HCT116 (cell line): ENCODE measurements at regions not wholly inside any gene's neighbourhood (a gene's known extent, or its start where the extent isn't known, plus 50 kb on each side); places are given as distances from the start of the nearest gene placed in this dataset.
"Not testable (repeated sequence)": the region's sequence is repeated elsewhere in the genome, so short reads cannot be mapped to it uniquely, and the experiment has no call there.

Experiments
- ATAC-seq: fragments of 200-7000 bp; cut with Tn5 transposase; 2 replicates; pipeline ENCODE4 v1.9.1; 2020; ENCODE audit warnings: mild to moderate bottlenecking, moderate library complexity
- BruUV-seq: library from RNA; stranded (reverse); fragments of 400-500 nt; replicated peaks from 2 replicates; lab custom pipeline; 2021; lab: Mats Ljungman, UMichigan
- CTCF ChIA-PET: fragments of 300-600 bp; sonication (Branson Sonifier 250); formaldehyde crosslinking; loops from one replicate; lab custom pipeline; 2021; ENCODE audit warnings: antibody characterized with exemption; lab: Charles Lee
- POLR2A ChIA-PET: fragments of 300-600, 350-600 bp; sonication (Branson Sonifier 250); formaldehyde crosslinking; loops from one replicate; lab custom pipeline; 2021; ENCODE audit warnings: antibody characterized with exemption; lab: Charles Lee
- RAD21 ChIA-PET, 2 experiments: fragments of 300-600 bp; sonication (Branson Sonifier 250); formaldehyde crosslinking; loops; one replicate each; lab custom pipeline; 2023; ENCODE audit warnings: low total read pairs in 2 of 2; ENCODE audit not compliant: uncharacterized antibody in 2 of 2, unreplicated experiment in 2 of 2, low non-redundant PET in 1 of 2; lab: Charles Lee
- DNase-seq: peaks from one replicate; pipeline ENCODE4 v3.0.0-alpha.2; 2010; ENCODE audit warnings: low read depth, low spot score
- H2AFZ ChIP-seq: fragments of 200-600 bp; shearing (Covaris generic), sonication (generic); 2 replicates; pipeline ENCODE4 v1.6.1; 2017; ENCODE audit warnings: low read depth, mixed run types, mixed read lengths, antibody characterized with exemption, low read length; ENCODE audit not compliant: poor library complexity, severe bottlenecking
- H3K27ac ChIP-seq: 2 replicates; pipeline ENCODE4 v1.5.1; 2012; ENCODE audit warnings: low read depth, low read length
- H3K27me3 ChIP-seq: fragments of 200-600 bp; sonication (generic); 2 replicates; pipeline ENCODE4 v1.6.1; 2016; ENCODE audit warnings: mixed run types, low read length, mixed read lengths; ENCODE audit not compliant: insufficient read depth
- H3K36me3 ChIP-seq, 2 experiments: fragments of 200-500 bp in 1 of 2; fragments of 200-600 bp in 1 of 2; sonication (Bioruptor generic) in 1 of 2; sonication (generic) in 1 of 2; 2 replicates each; pipeline versions ENCODE4 v1.5.1 to v1.6.1; 2014 to 2016; ENCODE audit warnings: low read length in 2 of 2, inconsistent platforms in 1 of 2, mixed read lengths in 1 of 2, mixed run types in 1 of 2; ENCODE audit not compliant: insufficient read depth in 2 of 2, control insufficient read depth in 1 of 2
- H3K4me1 ChIP-seq, 2 experiments: fragments of 200-600 bp in 1 of 2; sonication (generic) in 1 of 2; 2 replicates each; pipeline versions ENCODE4 v1.5.1 to v1.6.1; 2012 to 2017; ENCODE audit warnings: low read length in 2 of 2, inconsistent platforms in 1 of 2, mild to moderate bottlenecking in 1 of 2, mixed read lengths in 1 of 2, mixed run types in 1 of 2, moderate library complexity in 1 of 2; ENCODE audit not compliant: insufficient read depth in 2 of 2, control insufficient read depth in 1 of 2
- H3K4me2 ChIP-seq: fragments of 200-600 bp; sonication (generic); 2 replicates; pipeline ENCODE4 v1.6.1; 2017; ENCODE audit warnings: mixed run types, low read length, mixed read lengths
- H3K4me3 ChIP-seq, 2 experiments: fragments of 200-600 bp in 1 of 2; sonication (generic) in 1 of 2; replicated peaks in 1 of 2; 2 replicates each; pipeline ENCODE4 v1.5.1; 2011 to 2016; ENCODE audit warnings: low read length in 2 of 2, control low read depth in 1 of 2, low read depth in 1 of 2, mild to moderate bottlenecking in 1 of 2, mixed read lengths in 1 of 2, mixed run types in 1 of 2
- H3K79me2 ChIP-seq: fragments of 200-600 bp; sonication (generic); 2 replicates; pipeline ENCODE4 v1.6.1; 2017; ENCODE audit warnings: mild to moderate bottlenecking, mixed run types, low read length, moderate library complexity, mixed read lengths; ENCODE audit not compliant: insufficient read depth
- H3K9ac ChIP-seq: fragments of 200-600 bp; sonication (generic); 2 replicates; pipeline ENCODE4 v1.6.1; 2016; ENCODE audit warnings: low read length, mixed read lengths
- H3K9me2 ChIP-seq: fragments of 200-600 bp; sonication (generic), shearing (Covaris generic); 2 replicates; pipeline ENCODE4 v1.6.1; 2017; ENCODE audit warnings: mixed run types, mild to moderate bottlenecking, moderate library complexity; ENCODE audit not compliant: insufficient read depth
- H3K9me3 ChIP-seq, 2 experiments: fragments of 200-500 bp in 1 of 2; fragments of 200-600 bp in 1 of 2; sonication (Bioruptor generic) in 1 of 2; sonication (generic) in 1 of 2; 2 replicates each; pipeline ENCODE4 v1.6.1; 2014 to 2017; ENCODE audit warnings: low read length in 2 of 2, mixed read lengths in 2 of 2, inconsistent platforms in 1 of 2, low read depth in 1 of 2, mild to moderate bottlenecking in 1 of 2, mixed run types in 1 of 2, moderate library complexity in 1 of 2; ENCODE audit not compliant: control insufficient read depth in 1 of 2, insufficient read depth in 1 of 2
- H4K20me1 ChIP-seq: fragments of 200-600 bp; sonication (generic), shearing (Covaris generic); 2 replicates; pipeline ENCODE4 v1.6.1; 2017; ENCODE audit warnings: mixed run types, mild to moderate bottlenecking, moderate library complexity; ENCODE audit not compliant: insufficient read depth
- intact Hi-C: fragments of 100-400 bp; cut with micrococcal nuclease; formaldehyde crosslinking; loops from 2 replicates; pipeline ENCODE4 v1.10.0; 2022

- CTCF ChIA-PET, H3K27ac ChIP-seq, H3K4me2 ChIP-seq, H4K20me1 ChIP-seq, RAD21 ChIA-PET, H3K36me3 ChIP-seq, H3K4me1 ChIP-seq, POLR2A ChIA-PET, DNase-seq, H3K79me2 ChIP-seq, H3K9ac ChIP-seq, BruUV-seq, H2AFZ ChIP-seq, H3K4me3 ChIP-seq, H3K9me3 ChIP-seq, H3K27me3 ChIP-seq, ATAC-seq, H3K9me2 ChIP-seq, intact Hi-C loops: not testable (repeated sequence)
These were observed 63.5 kb upstream of the LRPAP1 start for GRCh38 chr4:3595627-3596291.

- H2AFZ ChIP-seq, ATAC-seq, H3K27ac ChIP-seq, BruUV-seq, H3K36me3 ChIP-seq, CTCF ChIA-PET, H3K4me3 ChIP-seq, H3K27me3 ChIP-seq, H3K4me2 ChIP-seq, H3K9me2 ChIP-seq, POLR2A ChIA-PET, H3K79me2 ChIP-seq, DNase-seq, H3K4me1 ChIP-seq, H4K20me1 ChIP-seq, H3K9ac ChIP-seq, H3K9me3 ChIP-seq, RAD21 ChIA-PET, intact Hi-C loops: not testable (repeated sequence)
These were observed 62.5 kb upstream of the LRPAP1 start for GRCh38 chr4:3594751-3595150.

GRCh38 chr4:3589946-3590924 lies 58.0 kb upstream of the LRPAP1 start:
- intact Hi-C loops, H3K27ac ChIP-seq, BruUV-seq, DNase-seq, H3K79me2 ChIP-seq, ATAC-seq, H2AFZ ChIP-seq, H3K36me3 ChIP-seq, POLR2A ChIA-PET, H3K4me1 ChIP-seq, RAD21 ChIA-PET, H4K20me1 ChIP-seq, H3K4me3 ChIP-seq, CTCF ChIA-PET, H3K9ac ChIP-seq, H3K4me2 ChIP-seq, H3K9me2 ChIP-seq, H3K27me3 ChIP-seq, H3K9me3 ChIP-seq: not testable (repeated sequence)

- H3K9me3 ChIP-seq, POLR2A ChIA-PET, BruUV-seq, H3K79me2 ChIP-seq, H3K4me1 ChIP-seq, H4K20me1 ChIP-seq, H3K9me2 ChIP-seq, DNase-seq, H3K27ac ChIP-seq, H3K36me3 ChIP-seq, H3K4me3 ChIP-seq, intact Hi-C loops, H2AFZ ChIP-seq, H3K27me3 ChIP-seq, CTCF ChIA-PET, RAD21 ChIA-PET, H3K9ac ChIP-seq, H3K4me2 ChIP-seq, ATAC-seq: not testable (repeated sequence)
These were observed 57.2 kb upstream of the LRPAP1 start for GRCh38 chr4:3589379-3589778.
